HG03460 (cell line): ENCODE measurements at regions not wholly inside any gene's neighbourhood (a gene's known extent, or its start where the extent isn't known, plus 50 kb on each side); places are given as distances from the start of the nearest gene placed in this dataset.
"Not testable (repeated sequence)": the region's sequence is repeated elsewhere in the genome, so short reads cannot be mapped to it uniquely, and the experiment has no call there.

Experiments
- ATAC-seq: cut with Tn5 transposase; IDR thresholded peaks from one replicate; pipeline ENCODE4 v1.9.1; 2021; ENCODE audit not compliant: unreplicated experiment

DNA sequence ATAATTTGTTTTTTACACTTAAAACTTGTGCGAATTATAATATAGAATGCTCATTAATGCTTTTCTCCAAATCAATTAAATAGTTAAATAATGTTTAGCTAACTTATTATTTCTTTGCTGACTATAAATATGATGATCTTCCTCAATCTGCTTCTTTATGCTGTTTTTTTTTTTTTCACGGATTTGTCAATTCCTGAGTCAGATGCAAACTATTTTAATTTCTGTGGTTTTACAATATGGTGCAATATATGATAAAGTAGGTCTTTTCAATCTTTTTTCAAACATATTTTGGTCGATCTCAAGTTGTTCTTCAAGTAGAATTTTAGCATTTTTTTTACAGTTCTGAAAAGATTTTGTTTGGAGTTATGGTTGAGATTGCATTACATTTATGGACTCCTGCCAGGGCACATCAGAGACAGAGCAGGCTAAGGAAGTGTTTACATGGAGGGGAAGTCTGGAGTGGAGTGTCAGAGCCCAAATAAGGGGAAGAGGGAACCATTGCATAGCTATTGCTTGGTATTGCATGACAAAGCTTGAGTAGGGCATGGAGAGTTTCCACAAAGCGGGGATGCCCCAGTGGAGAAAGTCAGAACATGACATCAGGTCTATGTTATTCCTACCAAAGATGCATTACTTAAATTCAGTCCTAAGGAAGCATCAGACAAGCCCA is 204.4 kb downstream of the OTUD1 start:
- no peak for ATAC-seq

DNA sequence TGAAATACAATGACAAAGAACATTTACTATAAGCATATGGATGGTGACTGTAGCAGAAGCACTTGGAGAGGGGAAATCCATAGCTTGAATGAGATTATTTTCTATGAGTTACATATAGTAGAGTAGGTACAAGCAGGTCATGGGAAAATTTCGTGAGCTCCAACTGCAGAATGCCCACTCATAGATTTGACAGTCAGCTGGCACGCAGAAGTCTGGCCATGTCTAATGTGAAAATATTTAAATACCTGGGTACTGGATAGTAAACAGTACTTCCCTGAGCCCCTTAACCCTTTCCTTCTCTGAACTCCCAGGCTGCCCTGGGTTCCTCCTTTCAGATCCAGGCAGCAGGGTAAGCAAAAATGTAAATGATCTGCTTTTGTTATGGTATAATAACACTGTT is 209.7 kb downstream of the OTUD1 start:
- ATAC-seq: no peak

DNA sequence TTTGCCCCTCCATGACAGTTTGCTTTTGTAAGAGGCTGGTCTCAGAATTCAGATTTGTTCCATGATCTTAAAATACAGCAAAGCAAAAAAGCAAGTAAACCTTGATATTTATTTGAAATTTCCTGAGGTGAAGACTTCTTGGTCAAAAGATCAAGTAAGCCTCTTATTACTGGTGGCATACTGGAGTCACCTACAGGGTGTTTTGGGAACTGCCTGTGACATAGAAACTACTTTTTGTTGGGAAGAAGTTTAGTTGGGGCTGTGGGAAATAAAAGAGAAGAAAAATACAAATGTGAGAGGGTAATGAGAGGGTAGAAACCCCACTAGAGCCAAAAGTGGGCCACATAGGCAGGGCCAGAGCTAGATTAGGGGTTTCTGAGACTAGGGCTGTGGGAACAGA is 217.9 kb downstream of the OTUD1 start:
- no peak for ATAC-seq

DNA sequence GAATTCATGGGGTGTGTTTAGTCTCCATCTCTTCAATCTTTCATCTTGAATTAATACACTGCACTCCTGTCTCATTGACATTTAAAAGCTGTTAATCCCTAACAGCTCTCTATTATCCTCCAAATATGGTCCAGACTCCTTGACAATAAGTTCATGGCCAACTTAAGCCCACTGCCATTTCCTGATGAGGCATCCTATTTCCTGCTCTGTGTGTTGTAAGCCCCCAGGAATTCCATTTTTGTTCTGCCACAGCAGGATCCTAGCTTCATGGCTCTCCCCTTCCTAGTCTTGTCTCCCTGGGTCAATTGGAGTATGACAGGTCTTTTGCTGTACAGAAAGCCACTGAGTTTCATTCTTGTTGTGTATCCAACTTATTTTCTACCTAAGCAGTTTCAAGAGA is 218.8 kb downstream of the OTUD1 start:
- ATAC-seq: no peak

DNA sequence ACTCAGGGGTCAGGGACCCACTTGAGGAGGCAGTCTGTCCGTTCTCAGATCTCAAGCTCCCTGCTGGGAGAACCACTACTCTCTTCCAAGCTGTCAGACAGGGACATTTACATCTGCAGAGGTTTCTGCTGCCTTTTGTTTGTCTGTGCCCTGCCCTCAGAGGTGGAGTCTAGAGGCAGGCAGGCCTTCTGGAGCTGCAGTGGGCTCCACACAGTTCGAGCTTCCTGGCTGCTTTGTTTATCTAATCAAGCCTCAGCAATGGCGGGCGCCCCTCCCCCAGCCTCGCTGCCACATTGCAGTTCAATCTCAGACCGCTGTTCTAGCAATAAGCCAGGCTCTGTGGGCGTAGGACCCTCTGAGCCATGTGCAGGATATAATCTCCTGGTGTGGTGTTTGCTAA is 233.0 kb downstream of the OTUD1 start:
- ATAC-seq: not testable (repeated sequence)

DNA sequence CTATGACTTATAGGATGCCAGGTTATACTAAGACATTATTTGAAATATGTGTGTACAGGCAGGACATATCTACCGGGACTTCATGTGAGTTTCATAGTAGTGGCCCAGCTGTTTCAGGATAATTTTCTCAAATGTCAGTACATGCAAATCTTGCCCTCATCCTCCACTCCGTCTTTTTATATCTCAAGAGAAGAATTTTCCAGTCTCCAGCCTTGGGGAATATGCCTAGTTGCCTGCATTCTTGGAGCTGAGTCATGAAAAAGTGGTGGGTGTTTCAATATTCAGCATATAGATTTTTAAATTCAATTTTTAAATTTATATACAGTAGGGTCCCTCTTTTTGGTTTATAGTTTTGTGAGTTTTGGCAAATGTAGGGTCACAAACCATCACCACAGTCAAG is 236.7 kb downstream of the OTUD1 start:
- ATAC-seq: no peak

DNA sequence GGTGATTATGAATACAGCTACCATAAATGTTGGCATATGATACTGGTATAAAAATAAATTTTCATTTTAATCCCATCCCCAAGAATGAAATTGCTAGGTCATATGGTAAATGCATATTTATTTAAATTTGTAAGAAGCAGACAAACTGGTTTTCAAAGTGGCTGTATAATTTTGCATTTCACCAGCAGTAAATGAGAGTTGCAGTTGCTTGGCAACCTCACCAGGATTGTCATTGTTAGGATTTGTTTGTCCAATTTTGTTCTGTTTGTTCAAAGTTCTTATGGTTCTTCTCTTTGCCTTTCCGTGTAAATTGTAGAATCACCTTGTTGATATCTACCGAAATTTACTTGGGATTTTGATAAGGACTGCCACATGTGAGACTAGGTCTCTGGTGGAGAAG is 237.4 kb downstream of the OTUD1 start:
- no peak for ATAC-seq

DNA sequence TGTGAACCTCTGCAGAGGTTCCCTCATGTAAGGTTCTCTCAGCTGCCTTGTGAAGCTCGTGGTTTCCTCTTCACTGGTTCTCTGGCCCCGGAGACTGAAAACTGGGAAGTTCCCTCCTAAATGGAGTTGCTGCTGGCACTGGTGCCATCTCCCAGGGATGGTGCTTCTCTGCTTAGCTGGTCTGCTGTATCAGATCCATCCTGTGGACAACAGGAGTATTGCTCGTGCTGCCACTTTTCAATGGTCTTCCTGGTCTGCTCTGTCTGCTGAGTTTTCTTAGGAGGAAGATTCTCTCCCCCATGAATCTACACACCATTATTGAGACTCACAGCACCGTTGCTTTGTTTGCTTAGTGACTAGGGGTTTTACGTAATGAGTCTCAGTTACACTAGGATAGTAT is 247.8 kb downstream of the OTUD1 start:
- no peak for ATAC-seq

DNA sequence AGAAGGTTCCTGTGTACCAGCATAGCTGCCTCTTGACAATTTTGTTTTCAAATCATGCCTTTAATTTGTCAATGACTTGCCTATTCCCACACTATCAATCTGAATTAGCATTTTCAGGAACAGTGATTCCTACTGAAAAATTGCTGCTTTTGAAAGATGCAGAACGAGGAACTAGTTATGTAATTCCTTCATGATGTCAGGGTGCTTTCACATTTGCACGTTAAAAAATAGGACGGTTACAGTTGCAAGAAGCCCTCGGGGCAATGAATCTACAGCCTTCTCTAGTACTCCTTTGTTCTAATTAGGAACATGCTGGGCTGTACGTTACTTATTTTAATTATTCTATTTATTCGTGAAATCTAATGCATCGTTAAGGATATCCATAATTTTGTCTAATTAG is 253.9 kb downstream of the OTUD1 start:
- no peak for ATAC-seq

DNA sequence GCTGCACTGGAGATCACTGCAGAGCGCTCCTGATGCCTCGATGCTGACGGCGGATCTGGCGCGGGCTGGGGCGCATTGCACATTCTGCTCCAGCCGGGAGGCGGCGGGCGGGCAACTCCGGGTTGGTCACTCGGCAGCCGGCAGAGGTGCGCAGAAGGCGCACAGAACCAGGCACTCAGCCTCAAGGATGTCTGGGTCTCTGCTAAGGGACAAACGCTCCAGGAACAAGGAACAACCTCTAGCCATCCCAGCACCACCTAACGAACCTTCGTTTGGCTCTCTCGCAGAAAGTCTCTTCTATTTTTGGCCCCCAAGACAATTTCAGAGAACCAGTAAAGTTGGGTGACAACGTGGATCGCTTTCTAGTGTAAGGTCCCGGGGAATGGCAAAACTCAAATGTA is 254.6 kb downstream of the OTUD1 start:
- no peak for ATAC-seq

DNA sequence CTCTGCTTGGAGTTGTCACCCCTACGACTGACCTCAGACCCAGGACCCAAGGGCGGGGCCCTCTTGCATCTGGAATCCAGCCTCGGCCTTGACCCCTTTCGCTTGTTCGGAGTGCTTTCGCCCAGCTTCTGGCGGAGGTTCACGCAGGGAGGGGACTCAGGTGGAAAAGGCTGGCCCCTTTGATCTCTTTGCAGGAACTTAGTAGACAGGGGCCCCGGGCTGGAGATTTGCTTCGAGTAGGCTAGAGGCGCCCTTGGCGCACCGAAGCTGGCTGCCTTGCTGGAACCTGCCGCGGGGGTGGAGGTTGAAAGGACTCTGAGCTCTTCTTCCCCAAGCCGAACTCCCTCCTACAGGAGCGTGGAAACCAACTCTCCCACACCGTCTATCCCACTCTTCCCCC is 255.1 kb downstream of the OTUD1 start:
- no peak for ATAC-seq

DNA sequence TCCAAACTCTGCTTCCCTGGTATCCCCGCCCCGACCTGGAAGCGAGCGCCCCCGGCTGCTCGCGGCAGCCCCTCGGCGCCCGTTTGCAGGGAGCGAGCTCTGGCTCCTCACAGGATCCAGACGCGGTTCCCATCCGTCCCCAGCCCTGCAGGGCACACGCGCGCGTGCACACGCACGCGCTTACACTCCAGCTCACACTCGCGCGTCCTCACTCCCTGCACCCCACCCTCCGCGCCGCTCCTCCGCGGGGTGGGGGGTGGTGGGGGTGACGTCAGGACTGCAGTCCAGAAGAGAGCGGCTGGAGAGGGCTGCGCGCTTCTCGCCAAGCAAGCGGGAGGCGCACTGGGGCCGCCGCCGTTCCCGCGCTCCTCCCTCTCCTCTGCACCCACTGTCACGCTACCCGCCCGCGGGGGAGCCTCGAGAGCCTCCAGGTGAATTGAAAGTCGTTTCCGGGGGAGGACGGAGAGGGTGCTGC is 255.6 kb downstream of the OTUD1 start:
- ATAC-seq: no peak

DNA sequence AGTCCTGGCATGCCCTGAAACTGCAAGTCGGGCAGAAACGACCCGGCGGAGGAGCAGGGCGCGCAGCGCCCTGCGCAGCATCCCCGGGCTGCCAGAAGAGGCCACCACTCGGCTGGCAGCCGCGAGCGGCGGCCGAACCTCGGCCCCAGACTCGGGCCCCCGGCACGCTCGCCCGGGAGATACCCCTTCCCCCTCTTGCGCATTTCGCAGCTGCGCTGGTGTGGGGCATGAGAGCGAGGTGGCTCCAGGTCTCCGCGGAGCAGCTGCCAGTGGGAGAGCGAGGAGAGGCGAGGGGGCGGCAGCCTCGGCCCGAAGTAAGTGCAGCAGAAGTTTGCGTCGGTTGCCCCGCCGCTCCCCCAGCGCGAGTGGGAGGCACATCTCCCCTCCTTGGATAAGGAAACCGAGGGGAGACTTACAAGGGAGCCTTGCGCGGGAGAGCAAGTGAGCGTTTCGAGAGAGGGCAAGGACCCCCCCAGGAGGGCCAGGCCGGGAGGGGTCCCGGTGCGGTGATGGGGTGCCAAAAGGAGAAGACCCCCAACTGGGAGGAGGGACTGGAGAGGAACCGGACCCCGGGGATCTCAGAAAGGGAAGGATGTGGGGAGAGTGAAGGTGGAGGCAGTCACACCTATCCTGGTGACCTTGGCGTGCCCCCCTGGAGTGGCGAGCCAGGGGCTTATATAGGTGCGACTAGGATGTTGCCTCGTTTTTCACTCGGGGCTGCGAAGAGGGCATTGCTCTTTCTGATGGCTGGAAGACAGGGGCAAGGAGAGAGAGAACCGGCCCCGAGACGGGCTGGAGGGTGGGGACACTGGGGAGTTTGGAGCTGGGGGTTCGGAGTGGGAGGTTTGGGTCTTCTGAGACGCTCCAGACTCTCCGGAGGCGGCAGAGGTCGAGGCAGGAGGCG is 256.3 kb downstream of the OTUD1 start:
- no peak for ATAC-seq

DNA sequence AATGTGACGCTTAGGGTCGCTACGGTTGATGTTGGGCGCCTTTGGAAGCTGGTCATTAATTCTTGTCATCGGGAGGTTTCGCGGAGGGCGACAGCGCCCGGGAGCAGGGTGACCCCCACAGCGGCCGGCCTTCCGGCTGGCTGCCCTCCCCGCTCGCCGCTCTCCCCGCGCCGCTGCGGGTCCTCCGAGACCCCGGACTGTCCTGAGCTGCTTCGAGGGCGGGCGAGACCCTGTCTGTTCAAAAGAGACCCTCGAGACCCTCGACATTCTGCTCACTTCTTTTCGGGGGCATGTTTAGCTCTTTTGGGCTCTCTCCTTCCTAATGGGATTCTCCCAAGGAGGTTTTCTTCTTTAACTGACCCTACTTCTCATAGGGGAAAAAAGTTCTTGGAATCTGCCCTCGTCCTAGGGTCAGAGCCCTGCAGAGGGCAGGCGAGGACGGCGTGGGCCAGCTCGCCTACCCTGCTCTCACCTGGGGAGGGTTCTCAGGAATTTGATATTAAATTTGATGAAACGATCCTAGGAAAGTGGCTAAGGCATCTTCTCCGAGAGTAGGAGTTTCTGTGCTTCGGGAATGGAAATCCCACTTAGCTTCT is 257.0 kb downstream of the OTUD1 start:
- ATAC-seq: no peak

DNA sequence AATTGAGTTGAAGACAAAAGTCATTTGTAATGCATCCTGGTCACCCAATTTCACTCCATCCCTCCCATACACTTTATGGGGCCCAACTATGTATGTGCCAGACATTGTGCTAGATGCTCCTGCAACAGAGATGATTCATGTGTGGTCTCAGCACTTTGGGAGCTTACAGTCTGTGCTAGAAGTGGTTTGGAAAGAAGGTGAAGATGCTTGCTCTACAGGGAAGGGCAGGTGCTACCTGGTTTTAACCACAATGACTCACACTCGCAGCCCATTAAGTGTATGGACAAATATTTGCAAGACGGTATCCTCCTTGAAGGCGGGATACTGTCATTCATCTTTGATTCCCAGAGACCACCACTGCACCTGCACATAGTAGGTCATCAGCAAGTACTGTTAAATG is 257.6 kb downstream of the OTUD1 start:
- ATAC-seq: no peak

DNA sequence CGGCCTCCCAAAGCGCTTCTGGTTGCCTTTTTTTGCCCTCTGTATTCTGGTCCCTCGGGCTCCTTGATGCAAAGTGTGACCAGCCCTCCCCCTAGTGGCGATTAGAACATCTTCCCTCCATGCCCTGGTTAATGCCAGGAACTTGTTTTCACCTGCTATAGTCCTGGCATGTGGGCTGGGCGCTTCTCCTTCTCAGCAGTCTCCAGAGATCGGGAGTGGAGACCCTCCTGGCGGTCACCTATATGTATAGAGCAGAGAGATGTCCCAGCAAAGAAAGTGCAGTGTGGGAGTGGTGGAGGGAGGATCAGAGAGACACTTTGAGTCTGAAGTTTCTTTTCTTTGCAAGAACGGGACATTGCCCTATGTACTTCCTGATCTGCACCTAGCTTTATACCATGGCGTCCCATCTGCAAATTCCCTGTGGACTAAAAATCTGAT is 264.1 kb downstream of the OTUD1 start:
- ATAC-seq: peak; percentile 98

DNA sequence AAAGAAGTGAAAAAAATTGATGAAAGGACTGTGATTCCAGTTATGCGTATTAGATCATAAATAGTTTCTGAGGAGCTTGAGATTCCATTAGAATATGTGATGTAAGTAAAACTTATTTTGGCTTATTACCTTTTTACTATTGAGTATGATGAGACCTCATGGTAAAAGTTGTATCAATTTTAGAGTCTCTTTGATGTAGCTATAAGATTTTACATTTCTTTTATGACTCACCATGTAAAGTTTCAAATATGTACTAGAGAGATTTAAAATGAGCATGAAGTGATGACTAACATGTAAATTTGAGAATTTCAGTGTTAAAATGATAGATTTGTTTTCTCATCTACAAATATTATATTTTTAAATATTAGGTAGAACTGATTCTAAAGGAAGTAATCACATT is 276.5 kb downstream of the OTUD1 start:
- ATAC-seq: no peak

DNA sequence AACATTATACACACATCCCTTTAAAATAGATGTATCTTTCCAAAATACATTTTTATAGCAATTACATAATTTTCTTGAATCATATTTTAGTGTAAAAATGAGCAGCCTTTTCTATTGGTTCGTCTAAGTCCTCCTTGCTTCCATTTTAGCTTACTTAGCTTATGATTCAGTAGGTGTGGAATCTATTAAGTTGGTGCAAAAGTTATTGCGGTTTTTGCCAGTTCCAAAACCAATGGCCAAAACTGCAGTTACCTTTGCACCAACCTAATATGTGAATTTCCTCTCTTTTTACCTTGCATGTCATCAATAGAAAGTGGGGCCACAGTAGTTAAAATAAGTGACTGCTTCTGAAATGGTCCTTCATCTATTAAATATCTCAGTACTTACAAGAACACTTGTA is 279.0 kb downstream of the OTUD1 start:
- no peak for ATAC-seq

DNA sequence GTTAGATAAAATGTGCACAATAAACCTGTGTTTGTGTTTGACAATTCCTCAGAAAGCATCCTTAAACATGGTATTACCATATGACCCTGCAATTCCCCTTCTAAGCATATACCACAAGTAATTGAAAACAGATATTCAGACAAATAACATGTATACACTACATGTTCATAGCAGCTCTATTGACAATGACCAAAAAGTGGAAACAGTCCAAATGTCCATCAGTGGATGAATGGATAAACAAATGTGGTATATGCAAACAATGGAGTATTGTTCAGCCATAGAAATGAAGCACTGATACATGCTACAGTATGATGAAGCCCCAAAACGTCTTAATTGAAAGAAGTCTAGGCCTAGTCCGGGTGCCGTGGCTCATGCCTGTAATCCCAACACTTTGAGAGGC is 280.1 kb downstream of the OTUD1 start:
- ATAC-seq: no peak

DNA sequence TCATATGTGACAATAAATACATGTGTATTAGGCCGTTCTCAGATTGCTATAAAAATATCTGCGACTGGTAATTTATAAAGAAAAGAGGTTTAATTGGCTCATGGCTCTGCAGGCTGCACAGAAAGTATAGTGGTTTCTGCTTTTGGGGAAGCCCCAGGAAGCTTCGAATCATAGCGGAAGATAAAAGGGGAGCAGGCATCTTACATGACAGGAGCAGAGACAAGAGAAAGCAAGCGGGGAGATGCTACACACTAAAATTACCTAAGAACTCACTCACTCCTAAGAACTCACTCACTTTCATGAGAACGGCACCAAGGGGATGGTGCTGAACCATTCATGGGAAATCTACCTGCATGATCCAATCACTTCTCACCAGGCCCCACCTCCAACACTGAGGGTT is 284.9 kb downstream of the OTUD1 start:
- ATAC-seq: no peak

DNA sequence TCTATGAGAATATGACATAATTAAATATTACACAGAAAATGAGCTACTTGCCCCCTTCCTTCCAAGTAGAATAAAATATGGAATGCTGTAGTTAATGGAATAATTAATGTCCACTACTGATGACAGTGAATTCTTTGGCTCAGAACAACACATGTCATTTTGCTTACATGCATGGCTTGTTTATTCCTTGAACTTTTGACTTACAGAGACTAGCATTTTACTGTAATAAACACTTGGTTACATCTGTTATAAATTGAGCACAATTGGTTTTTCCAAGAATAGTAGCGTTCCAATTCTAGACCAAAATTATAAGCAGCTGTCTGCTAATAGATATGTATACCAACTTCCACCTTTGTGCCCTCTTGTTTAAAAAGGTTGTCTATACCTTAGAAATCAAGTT is 286.7 kb downstream of the OTUD1 start:
- no peak for ATAC-seq

DNA sequence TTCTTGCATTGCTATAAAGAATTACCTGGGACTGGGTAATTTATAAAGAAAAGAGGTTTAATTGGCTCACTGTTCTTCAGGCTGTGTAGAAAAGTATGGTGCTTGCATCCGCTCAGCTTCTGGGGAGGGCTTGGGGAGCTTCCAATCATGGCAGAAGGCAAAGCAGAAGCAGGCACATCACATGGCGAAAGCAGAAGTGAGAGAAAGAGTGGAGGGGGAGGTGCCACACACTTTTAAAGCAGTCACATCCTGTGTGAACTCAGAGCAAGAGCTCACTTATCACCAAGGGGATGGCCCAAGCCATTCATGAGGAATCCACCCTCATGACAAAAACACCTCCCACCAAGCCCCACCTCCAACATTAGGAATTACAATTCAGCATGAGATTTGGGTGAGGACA is 303.5 kb downstream of the OTUD1 start:
- peak; percentile 100 for ATAC-seq
